WERI-Rb-1 (cell line): ENCODE measurements at regions not wholly inside any gene's neighbourhood (a gene's known extent, or its start where the extent isn't known, plus 50 kb on each side); places are given as distances from the start of the nearest gene placed in this dataset.

ENCODE experiments used
- DNase-seq: peaks from one replicate; pipeline ENCODE4 v3.0.0-alpha.2; 2020
- H3K27ac ChIP-seq: fragments of 250-450 bp; sonication (Bioruptor Pico); 2 replicates; pipeline ENCODE4 v1.5.1; 2020; ENCODE audit warnings: mild to moderate bottlenecking, moderate library complexity
- H3K27me3 ChIP-seq: fragments of 250-450 bp; sonication (Bioruptor Pico); 2 replicates; pipeline ENCODE4 v1.5.1; 2021; ENCODE audit warnings: mild to moderate bottlenecking, low read depth, moderate library complexity; ENCODE audit not compliant: insufficient read depth, severe bottlenecking
- H3K36me3 ChIP-seq: fragments of 250-450 bp; sonication (Bioruptor Pico); 2 replicates; pipeline ENCODE4 v1.5.1; 2020; ENCODE audit warnings: mild to moderate bottlenecking, moderate library complexity
- H3K4me3 ChIP-seq: 2 replicates; pipeline ENCODE4 v1.5.1; 2011; ENCODE audit warnings: low read depth, mild to moderate bottlenecking, control low read depth, low read length
- H3K9me3 ChIP-seq: fragments of 250-450 bp; sonication (Bioruptor Pico); 2 replicates; pipeline ENCODE4 v1.5.1; 2021; ENCODE audit warnings: mild to moderate bottlenecking, moderate library complexity; ENCODE audit not compliant: severe bottlenecking
- TF ChIP-seq, protein P1 (sequence below): IDR thresholded peaks from 2 replicates; pipeline ENCODE4 v1.5.1; 2011; ENCODE audit warnings: low read depth, mild to moderate bottlenecking, control low read depth, inconsistent platforms, low read length

DNA sequence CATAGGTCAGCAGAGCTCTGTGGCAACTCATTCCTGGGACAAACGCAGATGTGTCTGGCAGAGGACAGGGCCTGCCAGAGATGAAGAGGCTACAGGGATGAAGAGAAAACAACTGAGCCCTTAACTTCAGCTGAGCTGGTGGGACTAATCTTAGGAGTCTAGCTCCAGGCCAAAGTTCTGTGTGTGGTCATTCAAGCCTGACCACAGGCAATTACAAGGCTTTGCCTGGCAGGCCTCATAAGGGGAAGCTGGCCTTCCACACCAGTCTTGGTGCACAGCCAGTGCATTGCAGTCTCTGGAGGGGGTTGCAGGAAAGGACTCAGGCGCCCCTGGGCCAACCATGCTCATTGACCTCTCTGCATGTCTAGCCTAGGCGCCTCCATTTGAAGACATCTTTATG, 127.6 kb upstream of the DAAM1 start:
- Histone ChIP-seq H3K27me3 (no peaks in the 10 kb centered on the region), H3K4me3 (no peak overlapping the region), H3K27ac (no peak overlapping the region), H3K36me3 (no peaks in the 10 kb centered on the region), H3K9me3 (peaks cover 4% of the 10 kb centered on the region)
- peak; percentile 17 for DNase-seq
- TF ChIP-seq, protein P1, sequence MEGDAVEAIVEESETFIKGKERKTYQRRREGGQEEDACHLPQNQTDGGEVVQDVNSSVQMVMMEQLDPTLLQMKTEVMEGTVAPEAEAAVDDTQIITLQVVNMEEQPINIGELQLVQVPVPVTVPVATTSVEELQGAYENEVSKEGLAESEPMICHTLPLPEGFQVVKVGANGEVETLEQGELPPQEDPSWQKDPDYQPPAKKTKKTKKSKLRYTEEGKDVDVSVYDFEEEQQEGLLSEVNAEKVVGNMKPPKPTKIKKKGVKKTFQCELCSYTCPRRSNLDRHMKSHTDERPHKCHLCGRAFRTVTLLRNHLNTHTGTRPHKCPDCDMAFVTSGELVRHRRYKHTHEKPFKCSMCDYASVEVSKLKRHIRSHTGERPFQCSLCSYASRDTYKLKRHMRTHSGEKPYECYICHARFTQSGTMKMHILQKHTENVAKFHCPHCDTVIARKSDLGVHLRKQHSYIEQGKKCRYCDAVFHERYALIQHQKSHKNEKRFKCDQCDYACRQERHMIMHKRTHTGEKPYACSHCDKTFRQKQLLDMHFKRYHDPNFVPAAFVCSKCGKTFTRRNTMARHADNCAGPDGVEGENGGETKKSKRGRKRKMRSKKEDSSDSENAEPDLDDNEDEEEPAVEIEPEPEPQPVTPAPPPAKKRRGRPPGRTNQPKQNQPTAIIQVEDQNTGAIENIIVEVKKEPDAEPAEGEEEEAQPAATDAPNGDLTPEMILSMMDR = no peak

DNA sequence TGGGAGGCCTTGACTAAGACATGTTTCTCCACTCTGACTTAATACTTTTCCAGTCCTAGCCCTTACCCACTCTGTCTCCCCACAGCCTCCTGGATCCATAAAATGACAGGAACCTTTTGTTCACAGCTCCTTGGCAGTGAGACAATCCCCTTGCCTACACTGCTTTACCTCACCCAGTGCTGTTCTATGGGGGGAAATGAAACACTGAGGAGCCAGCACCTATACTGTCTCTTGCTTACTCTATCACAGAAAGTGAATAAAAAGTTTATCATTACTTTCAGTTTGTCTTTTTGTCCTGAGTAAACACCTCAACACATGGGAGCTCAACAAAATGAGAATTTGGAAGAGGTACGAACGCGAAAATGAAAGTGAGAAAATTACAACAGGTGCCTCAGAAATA, 127.2 kb upstream of the DAAM1 start:
- Histone ChIP-seq H3K9me3 (peaks cover 4% of the 10 kb centered on the region), H3K36me3 (no peaks in the 10 kb centered on the region), H3K27me3 (no peaks in the 10 kb centered on the region), H3K4me3 (no peak overlapping the region), H3K27ac (no peak overlapping the region)
- TF ChIP-seq, protein P1 = no peak
- DNase-seq = no peak

DNA sequence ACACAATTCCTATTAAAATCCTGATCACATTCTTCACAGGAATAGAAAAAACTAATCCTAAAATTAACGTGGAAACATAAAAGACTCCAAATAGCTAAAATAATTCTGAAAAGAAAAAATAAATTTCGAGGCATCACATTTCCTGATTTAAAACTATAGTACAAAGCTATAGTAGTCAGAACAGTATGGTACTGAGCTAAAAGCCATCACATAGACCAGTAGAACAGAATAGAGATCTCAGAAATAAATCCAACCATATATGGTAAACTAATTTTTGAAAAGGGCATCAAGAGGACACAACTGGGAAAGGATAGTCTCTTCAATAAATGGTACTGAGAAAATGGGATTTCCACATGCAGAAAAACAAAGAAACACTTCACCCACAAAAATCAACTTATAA, 125.2 kb upstream of the DAAM1 start:
- H3K4me3 ChIP-seq = no peak overlapping the region
- no peak overlapping the region for H3K27ac ChIP-seq
- H3K36me3 ChIP-seq = no peaks in the 10 kb centered on the region
- no peak for DNase-seq
- TF ChIP-seq, protein P1 = no peak
- peaks cover 4% of the 10 kb centered on the region for H3K9me3 ChIP-seq
- H3K27me3 ChIP-seq = no peaks in the 10 kb centered on the region

DNA sequence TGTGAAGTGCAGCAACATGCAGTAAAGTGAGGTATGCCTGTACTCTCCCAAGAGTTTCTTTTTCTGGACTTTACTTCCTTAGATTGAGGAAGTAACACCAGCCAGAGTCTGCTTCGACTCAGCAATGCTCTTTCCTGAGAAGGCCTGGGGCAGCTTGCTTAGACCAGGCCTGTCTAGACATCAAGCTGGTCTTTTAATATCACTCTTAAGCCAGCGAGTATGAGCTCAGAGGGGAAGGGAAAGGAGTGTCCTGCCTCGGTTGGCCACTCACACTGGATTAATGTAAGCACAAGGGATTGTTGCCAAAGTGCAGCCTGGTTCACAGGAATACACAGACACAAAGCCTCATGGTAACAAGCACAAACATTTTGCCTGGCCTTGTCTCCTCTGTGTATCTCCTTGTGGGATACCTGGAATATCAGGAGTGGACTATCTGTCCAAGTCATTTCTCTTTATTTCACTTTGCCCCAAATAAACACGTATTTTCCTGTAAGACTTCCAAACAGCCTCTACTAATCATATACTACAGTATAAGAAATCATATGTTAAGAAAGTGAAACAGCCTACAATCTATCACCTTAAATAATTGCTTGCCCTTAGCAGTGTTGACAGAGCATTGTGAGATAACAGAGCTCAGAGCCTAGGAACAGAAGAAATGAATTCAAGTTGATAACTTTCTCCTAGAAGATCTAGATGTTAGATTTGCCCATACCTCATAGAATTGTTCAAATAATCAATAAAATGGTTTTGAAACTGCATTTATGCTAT, 121.2 kb upstream of the DAAM1 start:
- TF ChIP-seq, protein P1 = no peak
- Histone ChIP-seq H3K27me3 (no peaks in the 10 kb centered on the region), H3K36me3 (no peaks in the 10 kb centered on the region), H3K9me3 (peaks cover 4% of the 10 kb centered on the region), H3K4me3 (no peak overlapping the region), H3K27ac (no peak overlapping the region)
- DNase-seq = no peak

DNA sequence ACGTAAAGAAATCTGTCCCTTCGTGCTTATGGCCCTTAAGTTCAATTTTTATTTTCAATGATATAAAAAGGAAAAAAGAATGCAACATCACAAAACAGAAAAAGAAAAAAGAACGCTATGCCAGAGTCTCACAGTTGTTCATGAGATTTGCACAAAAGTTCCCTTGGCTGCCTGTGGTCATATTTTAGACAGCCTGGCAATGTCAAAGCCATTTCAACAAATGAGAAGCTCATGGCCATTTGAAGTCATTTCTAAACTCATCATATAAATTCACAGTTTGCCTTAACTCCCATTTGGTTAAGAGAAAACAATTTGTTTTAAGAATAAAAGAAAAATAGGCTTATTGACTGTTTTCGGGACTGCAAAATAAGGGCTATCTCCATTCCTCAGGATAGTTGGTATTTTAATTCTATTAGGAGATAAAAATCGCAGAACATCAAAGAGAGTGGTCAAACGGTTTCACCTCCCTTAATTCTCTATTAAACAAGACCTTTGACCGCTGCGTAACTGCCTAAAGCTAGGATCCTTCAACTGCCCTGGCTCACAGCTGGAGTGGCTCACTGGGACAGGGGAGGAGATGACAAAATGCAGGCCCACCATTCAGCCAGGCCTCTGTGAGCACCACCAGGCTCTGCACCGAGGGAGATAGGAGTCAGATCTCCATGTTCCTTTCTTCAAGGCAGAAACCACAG, 119.2 kb upstream of the DAAM1 start:
- Histone ChIP-seq H3K27ac (no peak overlapping the region), H3K4me3 (no peak overlapping the region), H3K27me3 (no peaks in the 10 kb centered on the region), H3K9me3 (no peaks in the 10 kb centered on the region), H3K36me3 (no peaks in the 10 kb centered on the region)
- no peak for DNase-seq
- TF ChIP-seq, protein P1 = no peak
